Muscle of leg (tissue), 3 donors: ENCODE measurements at regions not wholly inside any gene's neighbourhood (a gene's known extent, or its start where the extent isn't known, plus 50 kb on each side); places are given as distances from the start of the nearest gene placed in this dataset.
"Not testable (repeated sequence)": the region's sequence is repeated elsewhere in the genome, so short reads cannot be mapped to it uniquely, and the experiment has no call there.

Experiments used
- DNase-seq: peaks from one replicate; pipeline ENCODE4 v3.0.0; 2013
- H3K27ac ChIP-seq: one replicate; pipeline ENCODE4 v1.5.1; 2013; ENCODE audit warnings: mild to moderate bottlenecking, low read length, control low read depth
- H3K27me3 ChIP-seq: one replicate; pipeline ENCODE4 v1.6.1; 2013; ENCODE audit warnings: low read length; ENCODE audit not compliant: control insufficient read depth, insufficient read depth
- H3K36me3 ChIP-seq: one replicate; pipeline ENCODE4 v1.6.1; 2013; ENCODE audit warnings: low read length; ENCODE audit not compliant: control insufficient read depth, insufficient read depth
- H3K4me1 ChIP-seq: one replicate; pipeline ENCODE4 v1.6.1; 2013; ENCODE audit warnings: low read length; ENCODE audit not compliant: control insufficient read depth, insufficient read depth
- H3K4me3 ChIP-seq: one replicate; pipeline ENCODE4 v1.5.1; 2013; ENCODE audit warnings: low read length, control low read depth
- H3K9me3 ChIP-seq: replicated peaks from 2 replicates; pipeline ENCODE4 v1.6.1; 2013; ENCODE audit warnings: low read depth, low read length; ENCODE audit not compliant: control insufficient read depth
- WGBS: methylation state at CpG from one replicate; pipeline ENCODE4 v1.1.5; 2013; ENCODE audit warnings: missing lambda C conversion rate; ENCODE audit not compliant: insufficient coverage; 5-methylcytosine and 5-hydroxymethylcytosine counted together

GRCh38 chr9:33711418-33711817 lies 83.9 kb upstream of the PRSS3 start:
- H3K36me3 ChIP-seq, H3K4me3 ChIP-seq, H3K27me3 ChIP-seq, DNase-seq, H3K9me3 ChIP-seq, H3K27ac ChIP-seq, H3K4me1 ChIP-seq: not testable (repeated sequence)
- WGBS: no CpG with 5 or more reads among the region's 1 CpG

- Histone ChIP-seq H3K4me3 (no peak overlapping the region), H3K36me3 (no peaks in the 10 kb centered on the region), H3K9me3 (no peaks in the 10 kb centered on the region), H3K27ac (no peak overlapping the region), H3K27me3 (no peaks in the 10 kb centered on the region), H3K4me1 (no peaks in the 10 kb centered on the region)
- WGBS: 100% methylated on average over 1 of the region's 2 CpGs
- no peak for DNase-seq
Observed at GRCh38 chr9:33714989-33715388, 80.4 kb upstream of the PRSS3 start.

GRCh38 chr9:33718987-33719386 lies 76.4 kb upstream of the PRSS3 start:
- 74% methylated on average over 7 of the region's 7 CpGs for WGBS
- Histone ChIP-seq H3K27ac (no peak overlapping the region), H3K9me3 (no peaks in the 10 kb centered on the region), H3K4me1 (peaks cover 2% of the 10 kb centered on the region), H3K27me3 (no peaks in the 10 kb centered on the region), H3K36me3 (no peaks in the 10 kb centered on the region), H3K4me3 (no peak overlapping the region)
- DNase-seq: peak; percentile 47

GRCh38 chr9:33719581-33720374 lies 75.6 kb upstream of the PRSS3 start:
- 35% methylated on average over 15 of the region's 19 CpGs for WGBS

GRCh38 chr9:33721674-33722358 lies 73.5 kb upstream of the PRSS3 start:
- peaks cover 2% of the 10 kb centered on the region for H3K4me1 ChIP-seq
- no peaks in the 10 kb centered on the region for H3K36me3 ChIP-seq
- 20% methylated on average over 30 of the region's 32 CpGs for WGBS
- peaks cover 2% of the 10 kb centered on the region for H3K9me3 ChIP-seq
- H3K27me3 ChIP-seq: no peaks in the 10 kb centered on the region
- peak; percentile 80 for DNase-seq
- H3K27ac ChIP-seq: no peak overlapping the region
- H3K4me3 ChIP-seq: no peak overlapping the region

More at GRCh38 chr9:33719581-33720374, 75.6 kb upstream of the PRSS3 start:
- Histone ChIP-seq H3K27me3 (no peaks in the 10 kb centered on the region), H3K27ac (no peak overlapping the region), H3K9me3 (peaks cover 2% of the 10 kb centered on the region), H3K4me1 (peaks cover 2% of the 10 kb centered on the region), H3K4me3 (no peak overlapping the region), H3K36me3 (no peaks in the 10 kb centered on the region)
- DNase-seq: no peak

- no peak overlapping the region for H3K4me3 ChIP-seq
- H3K27me3 ChIP-seq: no peaks in the 10 kb centered on the region
- DNase-seq: no peak
- peaks cover 2% of the 10 kb centered on the region for H3K9me3 ChIP-seq
- H3K27ac ChIP-seq: no peak overlapping the region
- H3K4me1 ChIP-seq: peaks cover 2% of the 10 kb centered on the region
- WGBS: 6% methylated on average over 2 of the region's 5 CpGs
- H3K36me3 ChIP-seq: no peaks in the 10 kb centered on the region
Observed at GRCh38 chr9:33722359-33722675, 73.0 kb upstream of the PRSS3 start.

- DNase-seq: no peak
- no peaks in the 10 kb centered on the region for H3K36me3 ChIP-seq
- peaks cover 15% of the 10 kb centered on the region for H3K4me1 ChIP-seq
- no peak overlapping the region for H3K27ac ChIP-seq
- peaks cover 2% of the 10 kb centered on the region for H3K9me3 ChIP-seq
- H3K27me3 ChIP-seq: no peaks in the 10 kb centered on the region
- WGBS: no CpG with 5 or more reads among the region's 1 CpG
- H3K4me3 ChIP-seq: no peak overlapping the region
Observed at GRCh38 chr9:33728613-33729012, 66.7 kb upstream of the PRSS3 start.

GRCh38 chr9:33731142-33731541 lies 64.2 kb upstream of the PRSS3 start:
- DNase-seq: no peak
- H3K27ac ChIP-seq: peak overlapping the region; percentile 60
- 53% methylated on average over 3 of the region's 4 CpGs for WGBS

GRCh38 chr9:33731625-33732024 lies 63.7 kb upstream of the PRSS3 start:
- H3K4me1 ChIP-seq: peaks cover 15% of the 10 kb centered on the region
- DNase-seq: no peak
- no CpG with 5 or more reads among the region's 2 CpGs for WGBS
- no peaks in the 10 kb centered on the region for H3K9me3 ChIP-seq
- H3K27ac ChIP-seq: peak overlapping the region; percentile 60
- no peaks in the 10 kb centered on the region for H3K36me3 ChIP-seq
- peaks cover 2% of the 10 kb centered on the region for H3K27me3 ChIP-seq
- no peak overlapping the region for H3K4me3 ChIP-seq

More at GRCh38 chr9:33731142-33731541, 64.2 kb upstream of the PRSS3 start:
- no peaks in the 10 kb centered on the region for H3K36me3 ChIP-seq
- no peaks in the 10 kb centered on the region for H3K9me3 ChIP-seq
- H3K4me3 ChIP-seq: no peak overlapping the region
- peaks cover 15% of the 10 kb centered on the region for H3K4me1 ChIP-seq
- peaks cover 2% of the 10 kb centered on the region for H3K27me3 ChIP-seq

- WGBS: 80% methylated on average over 1 of the region's 5 CpGs
- not testable (repeated sequence) for H3K36me3 ChIP-seq, H3K27ac ChIP-seq, H3K4me3 ChIP-seq, H3K9me3 ChIP-seq, H3K27me3 ChIP-seq, DNase-seq
- peaks cover 15% of the 10 kb centered on the region for H3K4me1 ChIP-seq
Observed at GRCh38 chr9:33734247-33734940, 61.0 kb upstream of the PRSS3 start.
